ENCODE measurements at regions not wholly inside any gene's neighbourhood (a gene's known extent, or its start where the extent isn't known, plus 50 kb on each side); places are given as distances from the start of the nearest gene placed in this dataset.

GRCh38 chr16:52090080-52090479 lies 456.9 kb downstream of the TOX3 start:
- DNase-seq (ENCODE audit: low spot score in 2 of 2) = no peak
- Histone ChIP-seq H3K27ac (no peak overlapping the region), H3K36me3 (no peaks in the 10 kb centered on the region), H3K4me1 (no peaks in the 10 kb centered on the region), H3K27me3 (no peaks in the 10 kb centered on the region), H3K9me3 (no peaks in the 10 kb centered on the region), H3K4me3 (no peak overlapping the region)
- TF ChIP-seq CTCF (IDR thresholded peaks at IDR 0.05) (no peak), POLR2AphosphoS5 (IDR thresholded peaks at IDR 0.05) (no peak), POLR2A (IDR thresholded peaks at IDR 0.05) (no peak)
- intact Hi-C loops (cut with DNase I; ENCODE audit: low total_unique reads) = no loop called here

- no peak for DNase-seq (ENCODE audit: low spot score in 2 of 2)
- TF ChIP-seq POLR2A (IDR thresholded peaks at IDR 0.05) (no peak), POLR2AphosphoS5 (IDR thresholded peaks at IDR 0.05) (no peak), CTCF (IDR thresholded peaks at IDR 0.05) (no peak)
- no peaks in the 10 kb centered on the region for H3K9me3 ChIP-seq
- H3K27ac ChIP-seq = no peak overlapping the region
- no peak overlapping the region for H3K4me3 ChIP-seq
- no peaks in the 10 kb centered on the region for H3K27me3 ChIP-seq
- no peaks in the 10 kb centered on the region for H3K4me1 ChIP-seq
- H3K36me3 ChIP-seq = no peaks in the 10 kb centered on the region
- intact Hi-C loops (cut with DNase I; ENCODE audit: low total_unique reads) = no loop called here
Measured at GRCh38 chr16:52089476-52089875, 457.5 kb downstream of the TOX3 start.

- TF ChIP-seq POLR2A (IDR thresholded peaks at IDR 0.05) (no peak), POLR2AphosphoS5 (IDR thresholded peaks at IDR 0.05) (no peak), CTCF (IDR thresholded peaks at IDR 0.05) (no peak)
Measured at GRCh38 chr16:52086901-52087300, 460.0 kb downstream of the TOX3 start.

GRCh38 chr16:52078716-52079655 lies 468.0 kb downstream of the TOX3 start:
- peak overlapping the region; percentile 43 to 70 for H3K27ac ChIP-seq
- DNase-seq (ENCODE audit: low spot score in 2 of 2) = peak in 1 of 2 donors; percentile 27
- intact Hi-C loops (cut with DNase I; ENCODE audit: low total_unique reads) = no loop called here

More at GRCh38 chr16:52086901-52087300, 460.0 kb downstream of the TOX3 start:
- Histone ChIP-seq H3K4me1 (no peaks in the 10 kb centered on the region), H3K27ac (no peak overlapping the region), H3K9me3 (no peaks in the 10 kb centered on the region), H3K4me3 (no peak overlapping the region), H3K27me3 (no peaks in the 10 kb centered on the region), H3K36me3 (no peaks in the 10 kb centered on the region)
- intact Hi-C loops (cut with DNase I; ENCODE audit: low total_unique reads) = no loop called here
- DNase-seq (ENCODE audit: low spot score in 2 of 2) = no peak

More at GRCh38 chr16:52078716-52079655, 468.0 kb downstream of the TOX3 start:
- H3K4me1 ChIP-seq = no peaks in the 10 kb centered on the region
- H3K27me3 ChIP-seq = no peaks in the 10 kb centered on the region
- no peaks in the 10 kb centered on the region for H3K36me3 ChIP-seq
- TF ChIP-seq CTCF (IDR thresholded peaks at IDR 0.05) (no peak), POLR2A (IDR thresholded peaks at IDR 0.05) (no peak), POLR2AphosphoS5 (IDR thresholded peaks at IDR 0.05) (no peak)
- H3K4me3 ChIP-seq = no peak overlapping the region
- H3K9me3 ChIP-seq = no peaks in the 10 kb centered on the region

All from breast epithelium (tissue), 4 donors.